Activated CD8-positive, alpha-beta T cell treated with anti-CD3 and anti-CD28 coated beads for 36 hours (primary cell): ENCODE measurements at regions not wholly inside any gene's neighbourhood (a gene's known extent, or its start where the extent isn't known, plus 50 kb on each side); places are given as distances from the start of the nearest gene placed in this dataset.

Experiments
- ATAC-seq: fragments of 200-7000 bp; cut with Tn5 transposase; one replicate; pipeline ENCODE4 v1.10.0; 2021; ENCODE audit warnings: mild to moderate bottlenecking, moderate library complexity
- CTCF ChIA-PET: fragments of 350-600 bp; sonication (Branson Sonifier 250); formaldehyde crosslinking; loops from one replicate; lab custom pipeline; 2021; ENCODE audit warnings: antibody characterized with exemption; lab: Charles Lee
- POLR2A ChIA-PET: fragments of 350-600 bp; sonication (Branson Sonifier 250); formaldehyde crosslinking; loops from one replicate; lab custom pipeline; 2021; ENCODE audit warnings: antibody characterized with exemption; lab: Charles Lee
- DNase-seq: peaks from one replicate; pipeline ENCODE4 v3.0.0-alpha.2; 2020
- H3K27ac Mint-ChIP-seq: one replicate; pipeline ENCODE4 v1.8.0; 2021; ENCODE audit warnings: mild to moderate bottlenecking, mixed read lengths
- H3K27me3 Mint-ChIP-seq: one replicate; pipeline ENCODE4 v1.8.0; 2021; ENCODE audit warnings: mixed read lengths
- H3K36me3 Mint-ChIP-seq: one replicate; pipeline ENCODE4 v1.8.0; 2021; ENCODE audit warnings: low read depth, mixed read lengths
- H3K4me1 Mint-ChIP-seq: one replicate; pipeline ENCODE4 v1.8.0; 2021; ENCODE audit warnings: low read depth, mixed read lengths
- H3K4me3 Mint-ChIP-seq: one replicate; pipeline ENCODE4 v1.8.0; 2021; ENCODE audit warnings: mild to moderate bottlenecking, moderate library complexity, mixed read lengths
- H3K9me3 Mint-ChIP-seq: one replicate; pipeline ENCODE4 v1.8.0; 2021; ENCODE audit warnings: mixed read lengths
- intact Hi-C: fragments of 100-400 bp; cut with micrococcal nuclease; formaldehyde crosslinking; loops from one replicate; pipeline ENCODE4 v1.10.0; 2022
- TF ChIP-seq, protein P1 (sequence below): fragments of 200-600 bp; IDR thresholded peaks from one replicate; pipeline ENCODE4 v1.8.0; 2022; ENCODE audit warnings: antibody characterized with exemption, mild to moderate bottlenecking

DNA sequence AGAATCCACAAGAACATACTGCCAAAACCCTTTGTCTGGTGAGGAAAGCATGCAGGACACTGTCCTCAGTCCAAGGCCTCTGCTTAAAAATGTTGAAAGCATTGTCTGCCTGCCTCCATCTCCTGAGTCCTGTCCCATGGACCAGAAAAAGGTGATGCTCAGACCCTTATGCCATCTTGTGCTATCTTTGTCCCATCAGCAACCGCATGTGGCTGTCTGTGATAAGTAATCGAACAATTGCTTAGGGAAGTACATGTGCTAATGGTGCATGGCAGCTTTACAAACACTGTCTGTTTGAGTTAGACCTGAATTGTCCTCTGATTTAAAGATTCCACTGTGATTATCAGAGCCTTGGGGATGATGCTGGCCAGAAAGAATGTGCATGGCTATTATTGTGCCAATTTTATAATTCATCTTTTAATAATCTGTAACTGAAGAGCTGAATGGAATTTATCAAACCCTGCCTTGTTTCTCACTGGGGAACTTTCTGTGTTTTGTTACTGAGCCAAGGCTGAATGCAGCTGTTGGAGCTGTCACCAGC is 177.5 kb downstream of the DACT1 start:
- Mint-ChIP-seq H3K4me1 (no peaks in the 10 kb centered on the region), H3K9me3 (no peaks in the 10 kb centered on the region), H3K27ac (no peak overlapping the region), H3K27me3 (no peaks in the 10 kb centered on the region), H3K36me3 (no peaks in the 10 kb centered on the region), H3K4me3 (no peak overlapping the region)
- TF ChIP-seq, protein P1, sequence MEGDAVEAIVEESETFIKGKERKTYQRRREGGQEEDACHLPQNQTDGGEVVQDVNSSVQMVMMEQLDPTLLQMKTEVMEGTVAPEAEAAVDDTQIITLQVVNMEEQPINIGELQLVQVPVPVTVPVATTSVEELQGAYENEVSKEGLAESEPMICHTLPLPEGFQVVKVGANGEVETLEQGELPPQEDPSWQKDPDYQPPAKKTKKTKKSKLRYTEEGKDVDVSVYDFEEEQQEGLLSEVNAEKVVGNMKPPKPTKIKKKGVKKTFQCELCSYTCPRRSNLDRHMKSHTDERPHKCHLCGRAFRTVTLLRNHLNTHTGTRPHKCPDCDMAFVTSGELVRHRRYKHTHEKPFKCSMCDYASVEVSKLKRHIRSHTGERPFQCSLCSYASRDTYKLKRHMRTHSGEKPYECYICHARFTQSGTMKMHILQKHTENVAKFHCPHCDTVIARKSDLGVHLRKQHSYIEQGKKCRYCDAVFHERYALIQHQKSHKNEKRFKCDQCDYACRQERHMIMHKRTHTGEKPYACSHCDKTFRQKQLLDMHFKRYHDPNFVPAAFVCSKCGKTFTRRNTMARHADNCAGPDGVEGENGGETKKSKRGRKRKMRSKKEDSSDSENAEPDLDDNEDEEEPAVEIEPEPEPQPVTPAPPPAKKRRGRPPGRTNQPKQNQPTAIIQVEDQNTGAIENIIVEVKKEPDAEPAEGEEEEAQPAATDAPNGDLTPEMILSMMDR = no peak
- POLR2A ChIA-PET = no interaction called here
- intact Hi-C loops = no loop called here
- no peak for ATAC-seq
- DNase-seq = no peak
- CTCF ChIA-PET = no interaction called here

DNA sequence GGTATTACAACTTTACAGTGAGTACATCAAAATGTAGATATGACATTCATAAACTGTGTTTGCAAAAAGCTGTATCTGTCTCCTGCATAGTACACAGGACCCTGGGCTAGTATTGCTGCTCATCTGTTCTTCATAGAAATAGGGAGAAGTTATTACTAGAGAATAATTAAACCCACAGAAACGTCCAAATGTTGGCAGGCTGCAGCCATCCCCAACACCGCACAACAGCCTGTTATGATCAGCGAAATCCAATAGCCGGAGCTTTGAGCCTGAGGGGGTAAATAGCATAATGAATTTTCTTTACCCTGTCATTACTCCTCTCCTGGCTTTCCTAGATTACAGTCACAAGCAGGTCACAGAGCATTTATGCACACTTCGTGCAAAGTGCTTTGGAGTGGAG is 178.0 kb downstream of the DACT1 start:
- H3K9me3 Mint-ChIP-seq = no peaks in the 10 kb centered on the region
- H3K4me3 Mint-ChIP-seq = no peak overlapping the region
- intact Hi-C loops = no loop called here
- H3K27me3 Mint-ChIP-seq = no peaks in the 10 kb centered on the region
- CTCF ChIA-PET = no interaction called here
- DNase-seq (no peak), ATAC-seq (no peak)
- H3K4me1 Mint-ChIP-seq = no peaks in the 10 kb centered on the region
- H3K36me3 Mint-ChIP-seq = no peaks in the 10 kb centered on the region
- TF ChIP-seq, protein P1 = no peak
- H3K27ac Mint-ChIP-seq = no peak overlapping the region
- POLR2A ChIA-PET = no interaction called here

DNA sequence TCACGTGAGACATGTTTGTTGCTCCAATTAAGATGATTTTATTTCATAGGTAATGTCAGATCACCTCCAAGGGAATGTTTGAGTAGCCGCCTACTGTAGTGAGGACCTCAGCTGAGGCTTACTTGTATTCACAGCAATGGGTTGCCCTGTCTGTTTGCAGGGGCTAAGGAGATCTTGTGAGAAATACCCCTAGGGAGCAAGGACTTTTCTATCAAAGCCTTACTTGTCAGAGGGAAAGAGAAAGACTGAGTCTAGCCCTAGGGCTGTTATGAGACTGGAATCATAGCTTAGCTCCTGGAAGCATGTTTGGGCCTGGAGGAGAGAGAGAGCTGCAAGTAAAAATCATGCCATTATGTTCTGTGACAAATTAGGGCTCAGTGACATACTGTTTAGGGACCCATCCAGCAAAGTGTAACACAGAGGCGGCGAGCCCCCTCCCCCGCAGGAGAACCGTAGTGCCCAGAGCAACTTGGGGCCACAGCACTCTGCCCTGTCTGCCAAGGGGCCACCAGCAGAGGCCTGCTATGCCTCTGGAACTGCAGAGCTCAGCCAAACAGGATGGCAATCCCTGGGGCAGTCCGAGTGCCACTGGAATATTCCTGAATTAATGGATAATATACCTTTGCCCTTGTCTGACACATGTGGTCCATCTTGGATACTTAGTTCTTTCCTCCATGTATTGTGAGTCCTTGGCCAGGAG is 178.8 kb downstream of the DACT1 start:
- CTCF ChIA-PET = interaction anchor here (0.9 kb wide), 1 partner anchor 11 kb away, joined by 4 read pairs; no protein-coding TSS in a partner anchor
- no peaks in the 10 kb centered on the region for H3K36me3 Mint-ChIP-seq

DNA sequence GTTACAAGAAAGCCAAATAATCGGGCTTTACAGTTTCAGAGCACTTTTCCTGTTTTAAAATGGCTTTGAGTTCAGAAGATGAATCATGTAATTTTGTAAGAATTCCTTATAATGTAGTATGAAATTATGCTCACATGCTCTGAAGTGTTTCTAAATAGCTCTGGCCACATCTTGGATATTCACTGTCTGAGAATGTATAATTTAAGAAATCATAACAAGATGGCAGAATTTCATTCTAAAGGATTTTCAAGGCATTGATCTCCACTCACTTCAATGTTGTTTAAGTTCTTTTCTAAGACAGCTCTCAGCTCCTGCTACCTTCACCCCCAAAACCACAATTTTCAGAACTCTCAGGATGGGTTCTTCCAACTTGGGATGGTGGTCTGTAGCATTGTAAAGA is 180.1 kb downstream of the DACT1 start:
- intact Hi-C loops = no loop called here
- Mint-ChIP-seq H3K9me3 (no peaks in the 10 kb centered on the region), H3K27ac (no peak overlapping the region), H3K36me3 (no peaks in the 10 kb centered on the region), H3K27me3 (no peaks in the 10 kb centered on the region), H3K4me3 (no peak overlapping the region), H3K4me1 (no peaks in the 10 kb centered on the region)
- ChIA-PET POLR2A (no interaction called here), CTCF (no interaction called here)
- TF ChIP-seq, protein P1 = no peak
- DNase-seq = no peak
- no peak for ATAC-seq

More for the DNA sequence above, 178.8 kb downstream of the DACT1 start:
- Mint-ChIP-seq H3K4me1 (no peaks in the 10 kb centered on the region), H3K27ac (no peak overlapping the region), H3K4me3 (no peak overlapping the region), H3K27me3 (no peaks in the 10 kb centered on the region), H3K9me3 (no peaks in the 10 kb centered on the region)
- no peak for ATAC-seq
- TF ChIP-seq, protein P1 = no peak
- intact Hi-C loops = no loop called here
- no peak for DNase-seq
- POLR2A ChIA-PET = no interaction called here

DNA sequence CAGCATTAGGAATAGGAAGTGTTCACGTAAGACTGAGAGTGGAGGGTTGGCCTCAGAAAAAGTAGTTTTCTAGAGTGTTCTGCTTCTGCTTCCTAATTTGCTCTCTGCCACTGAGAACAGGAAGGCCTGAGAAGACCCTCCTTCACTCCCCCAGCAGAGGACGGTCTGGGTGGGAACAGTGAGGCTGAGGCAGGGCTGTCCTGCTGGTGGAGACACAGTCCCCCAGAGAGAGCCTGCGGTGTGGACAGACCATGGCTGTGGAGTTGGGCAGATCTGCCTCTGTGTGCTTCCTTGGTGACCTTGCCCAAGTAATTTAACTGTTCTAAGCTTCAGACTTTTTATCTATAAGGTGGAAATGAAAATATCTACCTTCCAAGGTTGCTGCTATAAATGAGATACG is 182.3 kb downstream of the DACT1 start:
- Mint-ChIP-seq H3K4me1 (no peaks in the 10 kb centered on the region), H3K4me3 (no peak overlapping the region), H3K36me3 (no peaks in the 10 kb centered on the region), H3K27ac (no peak overlapping the region), H3K9me3 (no peaks in the 10 kb centered on the region), H3K27me3 (no peaks in the 10 kb centered on the region)
- no peak for ATAC-seq
- intact Hi-C loops = no loop called here
- TF ChIP-seq, protein P1 = no peak
- ChIA-PET POLR2A (no interaction called here), CTCF (no interaction called here)
- no peak for DNase-seq
